HepG2 (cell line): ENCODE measurements at regions not wholly inside any gene's neighbourhood (a gene's known extent, or its start where the extent isn't known, plus 50 kb on each side); places are given as distances from the start of the nearest gene placed in this dataset.
"Not testable (repeated sequence)": the region's sequence is repeated elsewhere in the genome, so short reads cannot be mapped to it uniquely, and the experiment has no call there.

Experiments
- ATAC-seq: fragments of 200-7000 bp; cut with Tn5 transposase; 3 replicates; pipeline ENCODE4 v1.9.1; 2020; ENCODE audit warnings: mild to moderate bottlenecking, moderate library complexity
- BruUV-seq: library from RNA; stranded (reverse); fragments of 400-500 nt; replicated peaks from 2 replicates; lab custom pipeline; 2021; lab: Mats Ljungman, UMichigan
- CTCF ChIA-PET: fragments of 300-600 bp; formaldehyde crosslinking; extraction: SDS; loops from one replicate; lab custom pipeline; 2021; ENCODE audit warnings: low total read pairs, inconsistent platforms, low intra/inter-chr PET ratio; lab: Yijun Ruan, JAX
- POLR2A ChIA-PET: fragments of 350-600 bp; sonication (Branson Sonifier 250); formaldehyde crosslinking; loops from one replicate; lab custom pipeline; 2020; ENCODE audit warnings: antibody characterized with exemption, inconsistent platforms; lab: Yijun Ruan, JAX
- DNase-seq: peaks from one replicate; pipeline ENCODE4 v3.0.0-alpha.2; 2015; ENCODE audit warnings: low spot score
- FAIRE-seq: peaks from 3 replicates; lab custom pipeline; 2011; peaks lifted over from hg19 to GRCh38; lab: Jason Lieb, UNC
- H2AFZ ChIP-seq: one replicate; pipeline ENCODE4 v1.6.1; 2011; ENCODE audit warnings: low read length, inconsistent platforms
- H3K27ac ChIP-seq: fragments of 300-600 bp; 3 replicates; pipeline ENCODE4 v1.8.0; 2011; ENCODE audit warnings: mixed run types, mild to moderate bottlenecking, mixed read lengths, low read length, inconsistent platforms; ENCODE audit not compliant: insufficient read depth; ENCODE audit errors: extremely low read length
- H3K27me3 ChIP-seq, 2 experiments: fragments of 200-600 bp in 1 of 2; 2 replicates in 1 of 2; 3 replicates in 1 of 2; pipeline versions ENCODE4 v1.6.0 to v1.8.0; 2011; ENCODE audit warnings: low read length in 2 of 2, mild to moderate bottlenecking in 2 of 2, moderate library complexity in 2 of 2, inconsistent platforms in 1 of 2; ENCODE audit not compliant: insufficient read depth in 2 of 2, control insufficient read depth in 1 of 2
- H3K36me3 ChIP-seq, 2 experiments: fragments of 200-600 bp in 1 of 2; replicated peaks in 1 of 2; 2 replicates in 1 of 2; 3 replicates in 1 of 2; pipeline versions ENCODE4 v1.5.1 to v1.8.0; 2011; ENCODE audit warnings: low read length in 2 of 2, inconsistent platforms in 1 of 2; ENCODE audit not compliant: insufficient read depth in 2 of 2, control insufficient read depth in 1 of 2
- H3K4me1 ChIP-seq: 2 replicates; pipeline ENCODE4 v1.5.1; 2012; ENCODE audit warnings: low read length, inconsistent platforms; ENCODE audit not compliant: insufficient read depth
- H3K4me2 ChIP-seq: 2 replicates; pipeline ENCODE4 v1.6.0; 2011; ENCODE audit warnings: low read depth, low read length, inconsistent platforms
- H3K4me3 ChIP-seq, 3 experiments: fragments of 200-600 bp in 1 of 3; sonication (generic), shearing (Covaris generic) in 1 of 3; replicated peaks in 1 of 3; 2 replicates each; pipeline ENCODE4 v1.5.1; 2011 to 2016; ENCODE audit warnings: low read length in 3 of 3, inconsistent platforms in 2 of 3, low read depth in 2 of 3, mild to moderate bottlenecking in 2 of 3, control low read depth in 1 of 3, mixed read lengths in 1 of 3; ENCODE audit not compliant: insufficient read depth in 1 of 3
- H3K79me2 ChIP-seq: one replicate; pipeline ENCODE4 v1.6.1; 2011; ENCODE audit warnings: low read length, inconsistent platforms; ENCODE audit not compliant: insufficient read depth
- H3K9ac ChIP-seq: 2 replicates; pipeline ENCODE4 v1.6.0; 2011; ENCODE audit warnings: mild to moderate bottlenecking, low read depth, low read length, inconsistent platforms; ENCODE audit not compliant: insufficient read depth
- H3K9me3 ChIP-seq: 2 replicates; pipeline ENCODE4 v1.5.1; 2012; ENCODE audit warnings: mild to moderate bottlenecking, low read length
- H4K20me1 ChIP-seq: 2 replicates; pipeline ENCODE4 v1.6.0; 2011; ENCODE audit warnings: inconsistent platforms, mild to moderate bottlenecking, low read length, moderate library complexity; ENCODE audit not compliant: insufficient read depth
- BCL6 ChIP-seq: IDR thresholded peaks from 2 replicates; pipeline ENCODE4 v1.6.1; 2016; ENCODE audit warnings: missing genetic modification reagents, missing compliant biosample characterization
- CREM ChIP-seq, 2 experiments: sonication (generic) in 1 of 2; formaldehyde crosslinking in 1 of 2; IDR thresholded peaks; 2 replicates each; pipeline versions ENCODE4 v1.4.0 to v1.6.1; 2016 to 2020; ENCODE audit warnings: antibody characterized with exemption in 1 of 2, mild to moderate bottlenecking in 1 of 2, missing genetic modification reagents in 1 of 2
- PAXIP1 ChIP-seq: sonication (generic); formaldehyde crosslinking; conservative IDR thresholded peaks from 2 replicates; pipeline ENCODE4 v1.4.0; 2020; ENCODE audit warnings: mild to moderate bottlenecking, missing genetic modification reagents, moderate library complexity
- POGZ ChIP-seq: sonication (generic); formaldehyde crosslinking; IDR thresholded peaks from 2 replicates; pipeline ENCODE4 v1.4.0; 2020; ENCODE audit warnings: mild to moderate bottlenecking, missing genetic modification reagents
- RARA ChIP-seq: IDR thresholded peaks from 2 replicates; pipeline ENCODE4 v1.6.1; 2016; ENCODE audit warnings: missing genetic modification reagents, missing compliant biosample characterization
- SALL1 ChIP-seq: sonication (generic); formaldehyde crosslinking; IDR thresholded peaks from 2 replicates; pipeline ENCODE4 v1.8.0; 2022; ENCODE audit warnings: mild to moderate bottlenecking, missing genetic modification reagents
- SOX13 ChIP-seq, 3 experiments: fragments of 450-650 bp in 1 of 3; sonication (generic) in 1 of 3; formaldehyde crosslinking in 1 of 3; IDR thresholded peaks in 2 of 3; conservative IDR thresholded peaks in 1 of 3; 2 replicates each; pipeline versions ENCODE4 v1.5.0 to v1.6.1; 2016 to 2020; ENCODE audit warnings: antibody characterized with exemption in 1 of 3, mild to moderate bottlenecking in 1 of 3, missing compliant biosample characterization in 1 of 3, missing genetic modification reagents in 1 of 3, moderate library complexity in 1 of 3
- SOX6 ChIP-seq, 2 experiments: fragments of 450-650 bp in 1 of 2; sonication (generic) in 1 of 2; formaldehyde crosslinking in 1 of 2; IDR thresholded peaks; 2 replicates each; pipeline versions ENCODE4 v1.4.0 to v1.6.1; 2017 to 2020; ENCODE audit warnings: antibody characterized with exemption in 1 of 2, mild to moderate bottlenecking in 1 of 2, missing genetic modification reagents in 1 of 2
- TARDBP ChIP-seq: sonication (generic); formaldehyde crosslinking; IDR thresholded peaks from 2 replicates; pipeline ENCODE4 v1.8.0; 2022; ENCODE audit warnings: mild to moderate bottlenecking, missing genetic modification reagents
- ZBTB38 ChIP-seq: sonication (generic); formaldehyde crosslinking; IDR thresholded peaks from 2 replicates; pipeline ENCODE4 v1.5.1; 2020; ENCODE audit warnings: mild to moderate bottlenecking, missing genetic modification reagents
- ZMYM3 ChIP-seq: sonication (generic); formaldehyde crosslinking; IDR thresholded peaks from 2 replicates; pipeline ENCODE4 v1.5.1; 2020; ENCODE audit warnings: mild to moderate bottlenecking, missing genetic modification reagents
- ZNF546 ChIP-seq: sonication (generic); formaldehyde crosslinking; conservative IDR thresholded peaks from 2 replicates; pipeline ENCODE4 v1.8.1; 2023; ENCODE audit warnings: mild to moderate bottlenecking, missing genetic modification reagents
- WGBS: methylation state at CpG from one replicate; pipeline ENCODE4 v1.1.6; 2017; ENCODE audit warnings: low lambda C conversion rate; 5-methylcytosine and 5-hydroxymethylcytosine counted together
- in situ Hi-C: cut with HindIII; loops from 2 replicates; pipeline ENCODE4 v1.10.0; 2017; ENCODE audit warnings: low pct_unique_long_range_greater_than_20kb; ENCODE audit not compliant: extremely low pct_ligation_motif_present
- intact Hi-C: fragments of 100-400 bp; cut with micrococcal nuclease; formaldehyde crosslinking; loops from one replicate; pipeline ENCODE4 v1.10.0; 2022; ENCODE audit not compliant: unreplicated experiment

- TF ChIP-seq BCL6 (peak; percentile 80), ZBTB38 (CRISPR knock-in tag) (0 out of 2 replicates have a peak, but pooled peaks have one; percentile 40), POGZ (peak; percentile 24; the same call in 1 of the 2 replicates), SALL1 (CRISPR knock-in tag) (peak; percentile 73), SOX6 (CRISPR knock-in tag; IDR thresholded peaks at IDR 0.05) (peak; percentile 71), ZMYM3 (peak; percentile 76), CREM (IDR thresholded peaks at IDR 0.05) (0 out of 2 replicates have a peak, but pooled peaks have one; percentile 4), TARDBP (CRISPR knock-in tag) (peak; percentile 53; the same call in 1 of the 2 replicates), SOX13 (CRISPR knock-in tag; conservative IDR thresholded peaks at IDR 0.05 in 1 of 2, IDR thresholded peaks at IDR 0.05 in 1 of 2) (0 out of 4 replicates have a peak, but pooled peaks of 1 of the 2 experiments have one; percentile 44), ZNF546 (0 out of 2 replicates have a peak, but pooled peaks have one; percentile 46), PAXIP1 (peak; percentile 45; the same call in 1 of the 2 replicates), RARA (CRISPR knock-in tag) (peak; percentile 62)
- POLR2A ChIA-PET; H3K36me3 ChIP-seq; H2AFZ ChIP-seq; H3K27ac ChIP-seq; DNase-seq; H3K9me3 ChIP-seq; H3K4me3 ChIP-seq; intact Hi-C loops; BruUV-seq; H3K4me2 ChIP-seq; H4K20me1 ChIP-seq; CTCF ChIA-PET; ATAC-seq; H3K27me3 ChIP-seq; in situ Hi-C loops; H3K79me2 ChIP-seq; H3K9ac ChIP-seq; FAIRE-seq; TF ChIP-seq SOX6 (IDR thresholded peaks at IDR 0.05); CREM (CRISPR knock-in tag; IDR thresholded peaks at IDR 0.05); SOX13 (IDR thresholded peaks at IDR 0.05): not testable (repeated sequence)
- H3K4me1 ChIP-seq = peaks cover 76% of the 10 kb centered on the region
- WGBS = 44% methylated on average over 4 of the region's 4 CpGs
Observed at GRCh38 chr20:53862490-53862889, 207.9 kb downstream of the BCAS1 start.

- 83% methylated on average over 1 of the region's 1 CpG for WGBS
- H3K36me3 ChIP-seq, ATAC-seq, H3K27ac ChIP-seq, CTCF ChIA-PET, DNase-seq, in situ Hi-C loops, H3K9ac ChIP-seq, H3K4me3 ChIP-seq, H3K79me2 ChIP-seq, intact Hi-C loops, H3K9me3 ChIP-seq, H2AFZ ChIP-seq, H3K27me3 ChIP-seq, BruUV-seq, H4K20me1 ChIP-seq, FAIRE-seq, H3K4me2 ChIP-seq: not testable (repeated sequence)
- POLR2A ChIA-PET = interaction anchor here (1.2 kb wide), 1 partner anchor 62 kb away, joined by 5 read pairs; no protein-coding TSS in a partner anchor
- peaks cover 75% of the 10 kb centered on the region for H3K4me1 ChIP-seq
Observed at GRCh38 chr20:53862136-53862397, 208.3 kb downstream of the BCAS1 start.
